Right renal pelvis (tissue), 4 donors: ENCODE measurements at regions not wholly inside any gene's neighbourhood (a gene's known extent, or its start where the extent isn't known, plus 50 kb on each side); places are given as distances from the start of the nearest gene placed in this dataset.
"Not testable (repeated sequence)": the region's sequence is repeated elsewhere in the genome, so short reads cannot be mapped to it uniquely, and the experiment has no call there.

Source experiments
- DNase-seq, 4 donors: peaks; one replicate each; pipeline ENCODE4 v3.0.0-alpha.2; 2013; ENCODE audit warnings: low read depth in 4 of 4, low spot score in 3 of 4, missing footprints in 1 of 4

DNA sequence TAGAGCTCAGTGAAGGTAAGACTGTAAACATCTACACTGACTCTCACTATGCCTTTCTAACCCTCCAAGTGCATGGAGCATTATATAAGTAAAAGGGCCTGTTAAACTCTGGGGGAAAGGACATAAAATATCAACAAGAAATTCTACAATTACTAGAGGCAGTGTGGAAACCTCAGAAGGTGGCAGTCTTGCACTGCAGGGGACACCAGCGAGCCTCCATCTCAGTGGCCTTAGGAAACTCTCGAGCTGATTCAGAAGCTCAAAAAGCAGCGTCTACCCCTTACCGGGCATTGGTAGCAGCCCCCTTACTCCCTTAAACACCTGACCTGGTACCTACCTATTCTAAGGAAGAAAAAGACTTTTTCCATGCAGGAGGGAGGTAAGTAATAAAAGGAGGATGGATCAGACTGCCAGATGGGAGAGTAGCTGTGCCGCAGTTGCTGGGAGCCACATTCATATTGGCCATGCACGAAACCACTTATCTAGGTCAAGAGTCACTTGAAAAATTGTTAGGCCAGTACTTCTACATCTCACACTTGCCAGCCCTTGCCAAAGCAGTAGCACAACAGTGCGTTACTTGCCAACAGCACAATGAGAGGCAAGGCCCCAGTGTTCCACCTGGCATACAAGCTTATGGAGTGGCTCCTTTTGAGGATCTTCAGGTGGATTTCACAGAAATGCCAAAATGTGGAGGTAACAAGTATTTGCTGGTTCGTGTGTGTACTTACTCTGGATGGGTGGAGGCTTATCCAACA lies 258.8 kb upstream of the PRKX start:
- not testable (repeated sequence) for DNase-seq

DNA sequence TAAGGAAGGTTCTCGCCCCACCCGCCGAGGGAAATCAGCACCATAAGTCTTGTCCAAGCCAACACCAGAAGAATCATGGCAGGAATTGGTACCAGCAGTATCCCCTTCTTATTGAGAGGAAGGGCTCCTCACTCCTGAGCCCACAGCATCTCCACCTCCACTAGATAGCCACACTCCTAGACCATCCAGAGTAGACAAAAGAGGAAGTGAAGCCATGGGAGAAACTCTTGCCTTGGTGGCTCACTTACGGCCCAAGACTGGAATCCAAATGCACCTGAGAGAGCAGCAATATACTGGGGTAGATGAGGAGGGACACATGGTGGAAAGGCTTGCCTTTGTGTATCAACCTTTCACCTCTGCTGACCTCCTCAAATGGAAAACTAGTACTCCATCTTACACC lies 255.3 kb upstream of the PRKX start:
- DNase-seq: no peak

DNA sequence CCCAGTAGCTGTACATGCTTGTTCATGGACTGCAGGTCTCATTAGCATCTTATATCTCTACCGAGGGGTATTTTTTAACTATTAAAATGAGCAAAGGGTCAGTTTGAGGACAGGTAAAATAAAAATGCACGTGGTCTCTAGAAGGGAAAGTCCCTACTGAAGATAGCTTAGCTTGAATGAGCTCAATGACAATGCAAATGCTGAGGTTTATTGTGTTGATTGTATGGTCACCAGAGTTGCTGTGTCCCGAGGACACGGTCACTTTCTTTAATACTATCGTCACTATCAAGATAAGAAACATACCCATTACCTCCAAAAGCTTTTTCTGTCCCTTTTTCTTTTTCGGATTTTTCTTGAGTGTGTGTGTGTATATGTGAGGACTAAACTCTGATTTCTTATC lies 250.5 kb upstream of the PRKX start:
- no peak for DNase-seq

DNA sequence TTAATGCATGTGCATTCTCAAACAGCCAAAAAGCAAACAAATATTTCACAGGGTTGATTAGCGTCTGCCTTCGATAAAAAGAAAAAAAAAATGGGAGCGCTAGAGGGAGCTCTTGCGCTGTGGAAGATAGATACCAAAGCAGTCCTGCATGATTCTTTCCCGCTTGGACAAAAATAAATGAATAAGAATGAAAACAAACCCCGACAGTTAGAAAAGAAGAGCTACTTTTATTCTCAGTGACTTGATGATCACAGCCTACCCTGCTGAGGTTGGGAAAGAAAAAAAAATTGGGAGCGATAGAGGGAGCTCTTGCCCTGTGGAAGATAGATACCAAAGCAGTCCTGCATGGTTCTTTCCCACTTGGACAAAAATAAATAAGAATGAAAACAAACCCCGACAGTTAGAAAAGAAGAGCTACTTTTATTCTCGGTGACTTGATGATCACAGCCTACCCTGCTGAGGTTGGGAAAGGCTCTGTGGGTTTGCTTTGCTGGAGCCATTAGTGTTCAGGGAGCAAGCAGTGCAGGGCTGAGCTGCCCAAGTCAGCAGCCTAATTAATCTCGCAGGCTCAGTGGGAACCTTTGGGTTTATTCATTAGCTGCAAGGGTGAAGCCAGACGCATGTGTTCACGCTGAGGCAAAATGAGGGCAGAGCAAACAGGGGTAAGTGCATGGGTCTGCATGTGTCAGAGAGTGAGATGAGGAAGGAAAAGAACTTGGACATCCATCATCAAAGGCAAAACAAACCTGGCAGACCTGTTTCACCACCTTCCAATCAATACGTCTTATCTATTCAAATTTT lies 249.3 kb upstream of the PRKX start:
- no peak for DNase-seq

DNA sequence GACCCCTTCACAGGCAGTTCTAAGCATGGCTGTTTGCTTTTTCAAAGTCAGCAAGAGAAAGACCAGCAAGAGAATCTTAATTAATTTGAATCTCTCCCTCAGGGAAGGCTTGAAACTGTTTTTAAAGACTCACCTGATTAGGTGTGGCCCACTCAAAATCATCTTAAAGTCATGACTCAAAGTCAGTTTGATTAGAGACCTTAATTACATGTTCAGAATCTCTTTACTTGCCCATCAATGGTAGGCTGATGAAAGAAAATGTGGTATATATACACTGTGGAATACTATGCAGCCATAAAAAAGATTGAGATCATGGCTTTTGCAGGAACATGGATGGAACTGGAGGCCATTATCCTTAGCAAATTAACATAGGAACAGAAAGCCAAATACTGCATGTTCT lies 247.5 kb upstream of the PRKX start:
- DNase-seq: no peak

DNA sequence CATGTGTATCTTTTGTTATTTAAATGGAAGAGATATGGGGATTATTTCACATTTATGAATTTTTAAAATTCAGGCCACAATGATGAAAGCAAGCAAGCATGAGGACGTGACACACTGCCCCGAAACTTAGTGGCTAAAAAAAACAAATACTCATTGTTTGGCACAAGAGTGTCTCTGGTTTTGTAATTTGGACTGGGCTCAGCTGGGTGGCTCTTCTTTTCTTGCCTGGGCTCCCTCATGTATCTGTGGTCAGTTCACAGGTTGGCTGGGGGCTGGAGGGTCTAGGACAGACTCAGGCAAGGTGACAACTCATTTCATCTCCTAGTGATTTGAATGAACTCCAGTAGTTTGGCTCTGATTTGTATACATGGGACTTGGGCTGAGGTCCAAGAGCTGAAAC lies 238.4 kb upstream of the PRKX start:
- DNase-seq: no peak

DNA sequence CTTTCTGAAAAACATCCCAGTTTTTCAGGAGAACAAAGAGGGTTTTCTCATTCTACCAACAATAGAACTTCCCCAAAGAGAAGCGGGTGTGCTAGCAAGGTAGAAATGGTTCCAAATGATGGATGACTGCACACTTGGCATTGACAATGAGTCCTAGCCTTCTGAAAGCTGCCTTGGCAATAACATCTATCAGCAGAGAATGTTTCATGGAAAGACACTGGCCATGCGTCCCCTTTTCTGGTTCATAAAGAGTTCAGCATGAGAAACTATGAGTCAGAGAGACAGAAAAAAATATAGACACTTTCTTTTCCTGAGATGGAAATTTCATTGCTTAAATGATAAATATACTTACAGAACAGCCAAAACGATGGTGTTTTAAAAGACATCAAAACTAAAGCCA lies 236.9 kb upstream of the PRKX start:
- no peak for DNase-seq

DNA sequence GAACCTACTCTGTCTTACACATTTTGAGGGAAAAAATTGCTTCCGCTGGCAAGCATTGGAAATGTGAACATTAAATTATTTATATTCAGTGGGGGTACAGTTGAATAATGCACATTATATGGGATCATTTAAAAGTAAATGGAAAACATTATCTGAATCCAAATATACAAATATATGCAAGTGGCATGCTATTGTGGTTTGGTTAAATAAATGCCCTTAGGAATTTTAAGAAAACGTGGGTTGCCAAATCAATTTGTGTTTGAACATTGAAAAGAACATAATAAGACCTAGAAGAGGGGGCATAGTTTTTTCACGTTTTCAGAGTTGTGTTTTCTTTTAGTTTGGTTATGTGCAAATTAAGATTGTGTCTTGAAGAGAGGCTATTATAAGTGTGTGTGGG lies 230.5 kb upstream of the PRKX start:
- no peak for DNase-seq

DNA sequence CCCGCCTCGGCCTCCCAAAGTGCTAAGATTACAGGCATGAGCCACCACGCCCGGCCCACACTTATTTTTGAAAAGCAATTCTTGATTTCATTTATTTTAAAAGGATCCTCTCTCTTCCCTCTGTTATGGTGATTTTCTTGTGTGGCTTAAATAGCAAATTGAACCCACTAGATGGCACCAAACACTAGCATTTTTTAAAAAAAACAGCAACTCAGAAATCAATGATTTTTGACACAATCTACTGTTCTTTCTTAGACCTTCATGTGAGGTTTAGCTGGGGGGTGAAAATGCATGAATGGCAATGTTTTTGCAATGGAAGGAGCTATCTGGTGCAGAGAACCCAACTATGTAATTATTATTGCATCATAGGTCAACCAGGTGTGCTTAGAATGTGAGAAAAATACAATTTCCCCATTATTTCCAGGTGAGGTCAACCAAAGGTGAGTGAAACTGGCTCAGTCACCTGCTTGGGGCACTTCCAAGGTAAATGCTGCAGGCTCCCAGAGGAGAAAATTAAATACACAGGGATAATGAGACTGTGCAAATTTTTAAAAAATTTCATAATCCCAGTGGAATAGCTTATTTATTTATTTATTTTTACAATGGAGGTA lies 226.7 kb upstream of the PRKX start:
- DNase-seq: no peak

DNA sequence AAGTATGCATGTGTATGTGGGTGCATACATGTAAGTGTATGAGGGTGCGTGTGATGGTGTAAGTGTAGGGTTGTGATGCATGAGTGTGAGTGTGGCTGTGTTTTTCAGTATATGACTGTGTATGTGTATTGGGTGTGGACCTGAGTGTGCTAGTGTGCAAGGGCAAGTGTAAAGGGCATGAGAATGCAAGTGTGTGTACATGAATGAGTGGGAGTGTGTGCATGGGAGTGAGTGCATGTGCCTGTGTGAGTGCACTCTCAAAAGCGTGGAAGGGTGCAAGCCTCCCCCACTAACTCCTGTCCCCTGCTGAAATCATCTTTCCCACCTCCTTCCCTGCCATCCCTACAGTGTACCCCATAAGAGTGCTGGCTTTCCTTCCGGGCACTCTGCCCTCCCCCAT lies 225.1 kb upstream of the PRKX start:
- no peak for DNase-seq

DNA sequence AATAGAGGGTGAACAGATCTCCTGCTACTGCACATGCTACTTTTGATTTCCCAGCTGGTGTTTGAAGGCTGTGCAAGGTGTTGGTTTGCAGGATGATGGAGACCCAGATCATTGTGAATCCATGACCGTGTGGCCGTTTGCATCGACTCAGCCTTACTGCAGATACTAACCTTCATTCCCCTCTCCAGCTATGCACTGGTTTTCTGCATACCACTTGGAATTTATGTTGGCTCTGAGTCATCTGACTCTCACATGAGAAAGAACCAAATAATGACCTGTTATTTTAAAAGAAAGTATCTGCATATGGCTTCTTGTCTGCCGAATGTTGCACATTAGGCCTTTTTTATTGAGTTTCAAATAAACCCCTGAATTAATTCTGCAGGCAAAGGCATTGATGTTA lies 221.7 kb upstream of the PRKX start:
- DNase-seq: not testable (repeated sequence)

DNA sequence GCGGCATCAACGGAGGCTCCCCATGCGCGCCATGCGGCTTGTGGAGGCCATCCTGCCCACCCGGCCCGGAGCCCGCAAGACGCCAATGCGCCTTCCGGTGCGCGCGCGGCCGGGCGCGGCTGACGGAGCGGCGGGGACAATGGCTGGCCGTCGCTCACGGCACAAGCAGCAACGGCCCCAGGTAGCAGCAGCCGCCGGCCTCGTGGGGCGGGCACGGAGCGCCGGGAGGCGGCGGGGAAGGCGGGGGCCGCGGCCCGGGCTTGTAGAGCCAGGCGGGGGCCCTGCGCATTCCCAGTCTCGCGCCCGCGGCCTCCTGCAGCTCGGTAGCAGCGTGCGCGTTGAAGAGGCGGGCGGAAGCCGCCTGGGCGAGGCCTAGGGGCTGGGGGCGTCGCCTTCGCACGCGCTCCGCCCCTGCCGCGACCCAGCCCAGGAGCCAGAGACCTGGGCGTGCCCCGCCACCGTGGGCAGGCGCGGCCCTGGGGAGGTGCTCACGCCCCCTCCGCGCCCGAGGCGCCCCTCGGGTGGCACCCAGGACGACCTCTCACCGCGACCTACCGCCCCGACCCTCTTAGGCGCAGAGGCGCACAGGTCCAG lies 207.1 kb upstream of the PRKX start:
- DNase-seq: not testable (repeated sequence)

DNA sequence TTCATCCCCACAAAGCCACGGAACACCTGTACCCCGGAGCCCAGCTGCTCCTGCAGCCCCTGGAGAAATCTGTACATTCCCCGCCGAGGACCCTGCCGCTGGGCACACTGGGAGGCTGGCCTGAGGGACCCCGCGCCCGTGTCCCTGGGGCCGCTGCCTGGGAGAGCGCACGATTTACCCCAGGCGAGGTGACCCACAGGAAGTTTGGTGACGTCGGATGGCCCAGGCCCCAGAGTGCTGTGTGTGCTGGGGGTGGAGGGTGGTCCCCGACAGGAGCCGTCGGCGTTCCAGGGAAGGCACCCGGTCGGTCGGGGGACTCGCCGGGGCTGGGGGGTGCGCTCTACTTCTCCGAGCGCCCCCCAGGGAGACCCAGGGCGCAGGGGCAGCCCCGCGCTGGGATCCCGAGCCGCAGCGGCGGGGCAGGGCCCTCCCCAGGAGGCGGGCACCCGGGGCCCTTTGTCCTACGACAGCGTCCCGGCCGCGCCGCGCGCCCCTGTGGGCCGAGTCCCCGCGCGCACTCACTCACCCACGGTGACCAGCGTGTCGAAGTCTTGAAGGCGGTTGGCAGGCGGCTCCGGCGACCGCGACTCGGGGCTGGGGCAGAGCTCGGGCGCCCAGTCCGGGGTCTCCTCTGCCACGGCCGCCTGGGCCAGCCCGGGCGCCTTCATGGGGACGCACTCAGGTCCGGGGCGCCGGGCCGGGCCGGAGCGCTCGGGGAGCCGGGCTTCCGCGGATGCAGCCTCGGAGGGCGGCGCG lies 206.4 kb upstream of the PRKX start:
- DNase-seq: not testable (repeated sequence)

DNA sequence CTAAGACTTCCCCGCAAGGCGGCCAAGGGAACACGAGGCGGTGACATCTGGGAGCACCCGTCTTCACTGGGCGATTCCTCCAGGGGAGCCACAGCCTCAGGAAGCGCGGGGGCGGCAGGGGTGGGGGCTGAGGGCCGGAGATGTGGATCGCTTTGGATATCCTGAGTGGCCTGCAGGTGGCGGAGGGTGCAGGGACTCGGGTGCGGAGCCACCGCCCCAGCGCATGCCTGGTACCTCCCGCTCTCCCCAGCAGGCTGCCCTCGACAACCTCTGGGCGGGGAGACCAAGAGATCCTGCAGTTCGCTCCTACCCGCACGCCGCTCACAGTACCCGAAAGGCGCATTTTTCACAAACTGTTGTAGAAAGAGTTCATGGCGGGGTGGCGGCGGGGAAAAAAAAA lies 201.4 kb upstream of the PRKX start:
- DNase-seq: not testable (repeated sequence)

DNA sequence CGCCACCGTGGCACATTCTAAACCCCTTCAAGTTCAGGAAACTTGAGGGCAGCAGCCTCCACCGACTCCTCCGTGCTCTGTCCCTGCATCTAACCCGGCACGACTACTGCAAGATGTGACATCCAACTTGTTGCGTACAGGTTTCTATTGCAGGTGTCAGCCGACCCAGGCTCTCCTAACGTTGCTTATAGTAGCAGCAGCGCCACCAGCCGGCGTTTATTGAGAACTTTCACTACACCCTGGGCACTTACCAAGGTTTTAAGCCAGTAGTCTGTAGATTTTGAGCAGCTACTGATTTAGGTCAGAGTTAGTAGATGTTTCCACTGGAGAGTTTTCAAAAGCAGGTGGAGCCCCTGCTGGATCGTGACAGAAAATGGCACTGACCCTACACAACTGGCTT lies 200.6 kb upstream of the PRKX start:
- not testable (repeated sequence) for DNase-seq

DNA sequence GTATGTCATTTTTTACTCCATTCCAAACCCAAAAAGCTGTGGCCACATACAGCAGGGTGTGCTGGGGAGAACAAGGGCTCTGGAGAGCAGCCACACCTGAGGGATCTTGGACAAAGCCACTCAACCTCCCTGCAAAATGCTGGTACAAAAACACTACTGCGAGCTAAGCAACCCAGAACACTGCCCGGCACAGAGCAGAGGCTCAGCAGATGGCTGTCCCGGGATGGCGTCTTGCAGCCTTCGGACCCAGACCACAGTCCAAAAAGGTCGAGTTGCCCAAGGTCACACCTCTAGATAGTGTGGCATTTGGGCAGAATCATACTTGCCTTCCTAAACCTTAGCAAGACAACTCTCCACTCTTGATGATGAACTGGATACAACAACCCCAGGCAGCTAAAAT lies 197.6 kb upstream of the PRKX start:
- DNase-seq: not testable (repeated sequence)

DNA sequence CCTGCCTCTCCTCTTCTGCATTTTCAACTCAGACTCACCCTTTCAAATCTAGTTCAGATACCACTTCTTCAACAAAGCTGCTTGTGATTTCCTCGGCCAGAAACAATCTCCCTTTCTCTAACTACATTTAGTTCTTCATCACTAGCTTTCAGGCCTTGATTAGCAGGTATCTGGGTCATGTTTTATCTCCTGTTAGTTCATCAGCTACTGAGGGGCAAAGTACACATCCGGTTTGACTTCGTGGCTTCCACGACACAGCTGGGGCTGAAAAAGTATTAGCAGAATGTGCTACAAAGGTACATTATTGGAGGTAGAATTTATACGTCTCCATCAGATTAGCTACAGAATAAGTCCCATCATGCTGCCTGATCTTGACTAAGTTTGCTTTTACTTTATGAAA lies 197.2 kb upstream of the PRKX start:
- not testable (repeated sequence) for DNase-seq

DNA sequence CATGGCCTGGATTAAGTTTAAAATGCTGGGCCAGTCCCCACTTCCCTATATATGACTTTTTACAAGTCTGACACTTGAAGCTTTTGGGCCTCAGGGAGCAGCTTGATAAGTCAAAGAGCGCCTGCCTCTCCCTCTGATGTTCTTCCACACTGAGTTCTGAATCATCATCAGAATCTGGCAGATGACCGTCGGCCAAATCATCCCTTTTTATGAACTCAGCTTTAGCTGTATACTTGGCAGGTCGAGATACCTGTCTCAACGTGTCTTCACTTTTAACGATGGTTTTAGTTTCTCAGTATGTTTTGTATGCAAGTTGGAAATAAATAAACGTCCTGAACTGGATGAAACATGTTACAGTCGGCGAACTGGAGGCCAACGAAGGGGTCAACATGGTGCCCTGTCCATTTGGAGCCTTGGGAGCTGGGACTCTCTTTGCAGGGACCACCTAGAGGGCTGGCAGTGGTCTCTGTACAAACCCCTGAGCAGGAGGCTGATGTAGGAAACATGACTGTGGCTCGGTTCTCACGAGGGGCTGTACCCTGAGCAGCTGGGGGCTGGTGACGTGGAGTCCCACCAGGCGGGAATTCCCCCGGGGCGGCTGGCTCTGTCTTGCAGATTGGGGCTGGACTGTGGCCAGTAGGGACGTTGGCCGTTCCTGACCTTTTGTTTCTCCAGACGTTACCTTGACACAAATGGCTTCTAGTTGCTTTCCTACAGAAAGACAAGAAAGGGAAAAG lies 192.2 kb upstream of the PRKX start:
- not testable (repeated sequence) for DNase-seq

DNA sequence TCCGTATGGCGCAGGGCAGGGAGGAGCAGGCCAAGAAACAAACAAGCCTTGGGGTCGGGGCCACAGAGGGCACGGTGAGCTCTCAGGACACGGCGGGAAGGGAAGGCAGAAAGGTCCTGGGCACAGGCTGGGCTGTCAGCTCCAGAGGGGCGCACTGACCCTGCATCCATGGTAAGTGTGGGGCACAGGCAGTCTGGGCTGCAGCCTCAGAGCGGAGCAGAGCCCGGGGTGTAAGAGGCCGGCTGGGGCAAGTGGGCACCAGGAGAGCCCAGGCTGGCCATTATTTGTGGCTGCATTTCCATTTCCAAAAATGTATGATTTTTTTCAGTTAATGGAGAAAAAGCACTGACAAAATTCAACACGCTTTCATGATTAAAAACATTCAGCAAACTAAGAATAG lies 188.8 kb upstream of the PRKX start:
- DNase-seq: not testable (repeated sequence)

DNA sequence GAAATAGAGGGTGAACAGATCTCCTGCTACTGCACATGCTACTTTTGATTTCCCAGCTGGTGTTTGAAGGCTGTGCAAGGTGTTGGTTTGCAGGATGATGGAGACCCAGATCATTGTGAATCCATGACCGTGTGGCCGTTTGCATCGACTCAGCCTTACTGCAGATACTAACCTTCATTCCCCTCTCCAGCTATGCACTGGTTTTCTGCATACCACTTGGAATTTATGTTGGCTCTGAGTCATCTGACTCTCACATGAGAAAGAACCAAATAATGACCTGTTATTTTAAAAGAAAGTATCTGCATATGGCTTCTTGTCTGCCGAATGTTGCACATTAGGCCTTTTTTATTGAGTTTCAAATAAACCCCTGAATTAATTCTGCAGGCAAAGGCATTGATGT lies 183.3 kb upstream of the PRKX start:
- DNase-seq: not testable (repeated sequence)
